DND-41 (cell line): ENCODE measurements at regions not wholly inside any gene's neighbourhood (a gene's known extent, or its start where the extent isn't known, plus 50 kb on each side); places are given as distances from the start of the nearest gene placed in this dataset.
"Not testable (repeated sequence)": the region's sequence is repeated elsewhere in the genome, so short reads cannot be mapped to it uniquely, and the experiment has no call there.

Experiments used
- ATAC-seq: fragments of 200-7000 bp; cut with Tn5 transposase; 3 replicates; pipeline ENCODE4 v1.9.1; 2021; ENCODE audit warnings: low read depth; ENCODE audit not compliant: insufficient read depth
- DNase-seq: peaks from one replicate; pipeline ENCODE4 v3.0.0-alpha.2; 2020
- H2AFZ ChIP-seq: 2 replicates; pipeline ENCODE4 v1.6.0; 2012; ENCODE audit warnings: low read depth, low read length
- H3K27ac ChIP-seq: 2 replicates; pipeline ENCODE4 v1.5.1; 2012; ENCODE audit warnings: low read length, inconsistent platforms
- H3K27me3 ChIP-seq: fragments of 200-600 bp; sonication (generic); 2 replicates; pipeline ENCODE4 v1.6.0; 2012; ENCODE audit warnings: low read length, mild to moderate bottlenecking, inconsistent platforms; ENCODE audit not compliant: insufficient read depth, poor library complexity
- H3K36me3 ChIP-seq: 2 replicates; pipeline ENCODE4 v1.5.1; 2012; ENCODE audit warnings: low read length, inconsistent platforms; ENCODE audit not compliant: insufficient read depth
- H3K4me1 ChIP-seq: 2 replicates; pipeline ENCODE4 v1.5.1; 2012; ENCODE audit warnings: mild to moderate bottlenecking, low read length; ENCODE audit not compliant: insufficient read depth
- H3K4me2 ChIP-seq: 2 replicates; pipeline ENCODE4 v1.6.0; 2012; ENCODE audit warnings: mild to moderate bottlenecking, moderate library complexity, low read length, inconsistent platforms; ENCODE audit not compliant: insufficient read depth
- H3K4me3 ChIP-seq, 2 experiments: fragments of 200-600 bp in 1 of 2; shearing (Covaris generic) in 1 of 2; 2 replicates each; pipeline ENCODE4 v1.5.1; 2012 to 2016; ENCODE audit warnings: inconsistent platforms in 2 of 2, low read length in 2 of 2, mild to moderate bottlenecking in 2 of 2, low read depth in 1 of 2, moderate library complexity in 1 of 2
- H3K79me2 ChIP-seq: 2 replicates; pipeline ENCODE4 v1.6.0; 2012; ENCODE audit warnings: low read length, inconsistent platforms; ENCODE audit not compliant: insufficient read depth
- H3K9ac ChIP-seq: 2 replicates; pipeline ENCODE4 v1.6.0; 2012; ENCODE audit warnings: low read depth, mild to moderate bottlenecking, inconsistent platforms, low read length, moderate library complexity
- H3K9me3 ChIP-seq: 2 replicates; pipeline ENCODE4 v1.5.1; 2012; ENCODE audit warnings: low read length, moderate library complexity, mild to moderate bottlenecking, inconsistent platforms; ENCODE audit not compliant: insufficient read depth, severe bottlenecking
- H4K20me1 ChIP-seq: 2 replicates; pipeline ENCODE4 v1.6.0; 2012; ENCODE audit warnings: low read length; ENCODE audit not compliant: insufficient read depth
- EZH2 ChIP-seq: IDR thresholded peaks from 3 replicates; pipeline ENCODE4 v1.6.1; 2012; ENCODE audit warnings: borderline replicate concordance, low read depth, mild to moderate bottlenecking, moderate library complexity, low read length, inconsistent platforms; ENCODE audit not compliant: severe bottlenecking
- TF ChIP-seq, protein P1 (sequence below): IDR thresholded peaks from 2 replicates; pipeline ENCODE4 v1.5.1; 2012; ENCODE audit warnings: borderline replicate concordance, low read length, moderate library complexity, mild to moderate bottlenecking; ENCODE audit not compliant: poor library complexity, severe bottlenecking; ENCODE audit errors: extremely low read depth

- no peak overlapping the region for H3K4me3 ChIP-seq
- H3K4me1 ChIP-seq, result no peaks in the 10 kb centered on the region
- no peaks in the 10 kb centered on the region for H4K20me1 ChIP-seq
- no peaks in the 10 kb centered on the region for H3K36me3 ChIP-seq
- ATAC-seq (no peak), DNase-seq (no peak)
- H3K9me3 ChIP-seq, result no peaks in the 10 kb centered on the region
- H3K79me2 ChIP-seq, result no peaks in the 10 kb centered on the region
- no peaks in the 10 kb centered on the region for H3K27me3 ChIP-seq
- no peak for TF ChIP-seq EZH2
- TF ChIP-seq, protein P1, sequence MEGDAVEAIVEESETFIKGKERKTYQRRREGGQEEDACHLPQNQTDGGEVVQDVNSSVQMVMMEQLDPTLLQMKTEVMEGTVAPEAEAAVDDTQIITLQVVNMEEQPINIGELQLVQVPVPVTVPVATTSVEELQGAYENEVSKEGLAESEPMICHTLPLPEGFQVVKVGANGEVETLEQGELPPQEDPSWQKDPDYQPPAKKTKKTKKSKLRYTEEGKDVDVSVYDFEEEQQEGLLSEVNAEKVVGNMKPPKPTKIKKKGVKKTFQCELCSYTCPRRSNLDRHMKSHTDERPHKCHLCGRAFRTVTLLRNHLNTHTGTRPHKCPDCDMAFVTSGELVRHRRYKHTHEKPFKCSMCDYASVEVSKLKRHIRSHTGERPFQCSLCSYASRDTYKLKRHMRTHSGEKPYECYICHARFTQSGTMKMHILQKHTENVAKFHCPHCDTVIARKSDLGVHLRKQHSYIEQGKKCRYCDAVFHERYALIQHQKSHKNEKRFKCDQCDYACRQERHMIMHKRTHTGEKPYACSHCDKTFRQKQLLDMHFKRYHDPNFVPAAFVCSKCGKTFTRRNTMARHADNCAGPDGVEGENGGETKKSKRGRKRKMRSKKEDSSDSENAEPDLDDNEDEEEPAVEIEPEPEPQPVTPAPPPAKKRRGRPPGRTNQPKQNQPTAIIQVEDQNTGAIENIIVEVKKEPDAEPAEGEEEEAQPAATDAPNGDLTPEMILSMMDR, result no peak
- no peak overlapping the region for H2AFZ ChIP-seq
- no peak overlapping the region for H3K4me2 ChIP-seq
- no peak overlapping the region for H3K27ac ChIP-seq
- no peak overlapping the region for H3K9ac ChIP-seq
Measured at GRCh38 chr1:96524100-96524499, 197.5 kb upstream of the PTBP2 start.

DNA sequence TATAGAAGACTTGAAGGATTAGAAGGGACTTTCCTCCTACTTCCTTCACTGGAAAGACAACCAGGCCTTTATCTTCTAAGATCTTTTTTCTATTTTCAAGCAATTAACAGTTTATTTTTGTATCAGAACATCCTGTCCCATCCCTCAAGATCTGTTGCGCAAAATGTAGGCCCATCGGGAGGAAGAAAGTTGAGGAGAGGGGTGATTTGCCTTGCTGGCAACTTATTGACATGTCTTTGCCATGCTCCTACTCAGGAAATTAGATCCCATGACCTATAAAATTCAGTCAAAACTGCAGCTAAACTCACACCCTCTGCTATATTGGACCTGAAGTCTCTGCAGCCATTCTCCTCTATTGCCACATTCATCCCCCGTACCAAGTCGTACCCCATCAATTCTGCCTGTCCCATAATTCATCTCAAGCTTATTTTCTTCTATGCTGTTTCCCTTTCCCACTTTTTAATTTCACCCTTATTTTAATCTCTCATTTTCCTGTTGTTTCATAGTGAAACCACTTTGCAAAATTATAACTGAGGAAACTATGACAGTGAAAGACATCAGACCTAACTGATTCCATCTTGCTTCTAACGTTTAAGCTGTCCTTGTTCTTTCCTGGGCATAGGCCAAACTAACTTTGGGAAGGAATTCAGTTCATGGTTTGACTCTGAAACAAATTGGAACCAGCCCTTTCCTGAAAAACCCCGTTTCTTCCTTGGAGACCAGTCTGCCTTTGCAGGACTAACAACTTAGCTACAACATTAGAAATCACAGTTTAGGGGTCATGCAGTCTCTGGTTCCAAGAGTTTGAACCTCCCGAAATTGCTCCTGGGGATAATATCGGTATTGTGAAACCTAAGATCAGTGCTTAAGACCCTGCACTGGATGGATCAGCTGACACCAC lies 195.7 kb upstream of the PTBP2 start:
- H3K4me2 ChIP-seq, result no peak overlapping the region
- no peak overlapping the region for H3K4me3 ChIP-seq
- no peaks in the 10 kb centered on the region for H4K20me1 ChIP-seq
- no peak for ATAC-seq
- no peak for DNase-seq
- no peaks in the 10 kb centered on the region for H3K36me3 ChIP-seq
- no peak overlapping the region for H3K27ac ChIP-seq
- no peaks in the 10 kb centered on the region for H3K9me3 ChIP-seq
- no peaks in the 10 kb centered on the region for H3K27me3 ChIP-seq
- no peaks in the 10 kb centered on the region for H3K4me1 ChIP-seq
- no peak overlapping the region for H2AFZ ChIP-seq
- no peak overlapping the region for H3K9ac ChIP-seq
- H3K79me2 ChIP-seq, result no peaks in the 10 kb centered on the region
- TF ChIP-seq, protein P1, result no peak
- TF ChIP-seq EZH2, result no peak

DNA sequence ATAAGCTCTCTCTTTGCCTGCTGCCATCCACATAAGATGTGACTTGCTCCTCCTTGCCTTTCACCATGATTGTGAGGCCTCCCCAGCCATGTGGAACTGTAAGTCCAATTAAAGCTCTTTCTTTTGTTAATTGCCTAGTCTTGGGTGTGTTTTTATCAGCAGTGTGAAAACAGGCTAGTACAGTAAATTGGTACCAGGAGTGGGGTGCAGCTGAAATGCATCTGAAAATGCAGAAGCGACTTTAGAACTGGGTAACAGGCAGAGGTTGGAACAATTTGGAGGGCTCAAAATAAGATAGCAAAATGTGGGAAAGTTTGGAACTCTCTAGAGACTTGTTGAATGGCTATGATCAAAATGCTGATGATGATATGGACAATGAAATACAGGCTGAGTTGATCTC lies 192.9 kb upstream of the PTBP2 start:
- not testable (repeated sequence) for H3K4me3 ChIP-seq, H3K27me3 ChIP-seq, H3K4me1 ChIP-seq, H4K20me1 ChIP-seq, H3K9me3 ChIP-seq, H3K36me3 ChIP-seq, H3K27ac ChIP-seq, H3K79me2 ChIP-seq, DNase-seq, H2AFZ ChIP-seq, H3K9ac ChIP-seq, H3K4me2 ChIP-seq, ATAC-seq

GRCh38 chr1:96533820-96534219 lies 187.8 kb upstream of the PTBP2 start:
- TF ChIP-seq EZH2, result no peak
- TF ChIP-seq, protein P1, result no peak
- Histone ChIP-seq H4K20me1 (no peaks in the 10 kb centered on the region), H3K27me3 (no peaks in the 10 kb centered on the region), H3K27ac (no peak overlapping the region), H2AFZ (no peak overlapping the region), H3K79me2 (no peaks in the 10 kb centered on the region), H3K36me3 (no peaks in the 10 kb centered on the region), H3K9ac (no peak overlapping the region), H3K9me3 (no peaks in the 10 kb centered on the region), H3K4me3 (no peak overlapping the region), H3K4me1 (no peaks in the 10 kb centered on the region), H3K4me2 (no peak overlapping the region)
- DNase-seq (no peak), ATAC-seq (no peak)
